KBM-7 (cell line): ENCODE measurements at regions not wholly inside any gene's neighbourhood (a gene's known extent, or its start where the extent isn't known, plus 50 kb on each side); places are given as distances from the start of the nearest gene placed in this dataset.
"Not testable (repeated sequence)": the region's sequence is repeated elsewhere in the genome, so short reads cannot be mapped to it uniquely, and the experiment has no call there.

Source experiments
- DNase-seq: peaks from one replicate; pipeline ENCODE4 v3.0.0-alpha.2; 2015
- in situ Hi-C: fragments of 300-500 bp; cut with MboI; formaldehyde crosslinking; loops from 2 replicates; pipeline ENCODE4 v1.14.3; 2020; ENCODE audit warnings: low sequenced_read_pairs, low pct_unique_long_range_greater_than_20kb, mixed read lengths

GRCh38 chr1:187836557-187836956 lies 1007.8 kb downstream of the PLA2G4A start:
- no peak for DNase-seq
- in situ Hi-C loops, result no loop called here

DNA sequence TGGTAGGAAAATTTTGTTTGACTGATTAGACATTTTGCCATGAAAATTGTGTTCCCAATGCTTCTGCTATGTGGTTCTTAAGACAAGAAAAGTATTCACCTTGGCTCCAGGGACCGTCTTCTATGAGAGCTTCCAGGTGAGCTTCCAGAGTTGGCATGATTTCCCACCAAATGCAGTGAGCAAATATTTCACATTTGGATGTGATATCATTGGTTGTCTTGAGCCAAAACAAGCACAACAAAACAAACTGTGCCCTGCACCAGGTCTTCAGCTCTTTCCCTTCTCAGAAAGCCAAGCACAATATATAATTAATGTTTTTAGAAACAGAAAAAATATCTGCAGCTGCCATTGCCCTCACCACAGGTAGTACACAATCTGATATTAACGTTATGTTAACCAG lies 1009.0 kb downstream of the PLA2G4A start:
- no peak for DNase-seq
- in situ Hi-C loops, result no loop called here

DNA sequence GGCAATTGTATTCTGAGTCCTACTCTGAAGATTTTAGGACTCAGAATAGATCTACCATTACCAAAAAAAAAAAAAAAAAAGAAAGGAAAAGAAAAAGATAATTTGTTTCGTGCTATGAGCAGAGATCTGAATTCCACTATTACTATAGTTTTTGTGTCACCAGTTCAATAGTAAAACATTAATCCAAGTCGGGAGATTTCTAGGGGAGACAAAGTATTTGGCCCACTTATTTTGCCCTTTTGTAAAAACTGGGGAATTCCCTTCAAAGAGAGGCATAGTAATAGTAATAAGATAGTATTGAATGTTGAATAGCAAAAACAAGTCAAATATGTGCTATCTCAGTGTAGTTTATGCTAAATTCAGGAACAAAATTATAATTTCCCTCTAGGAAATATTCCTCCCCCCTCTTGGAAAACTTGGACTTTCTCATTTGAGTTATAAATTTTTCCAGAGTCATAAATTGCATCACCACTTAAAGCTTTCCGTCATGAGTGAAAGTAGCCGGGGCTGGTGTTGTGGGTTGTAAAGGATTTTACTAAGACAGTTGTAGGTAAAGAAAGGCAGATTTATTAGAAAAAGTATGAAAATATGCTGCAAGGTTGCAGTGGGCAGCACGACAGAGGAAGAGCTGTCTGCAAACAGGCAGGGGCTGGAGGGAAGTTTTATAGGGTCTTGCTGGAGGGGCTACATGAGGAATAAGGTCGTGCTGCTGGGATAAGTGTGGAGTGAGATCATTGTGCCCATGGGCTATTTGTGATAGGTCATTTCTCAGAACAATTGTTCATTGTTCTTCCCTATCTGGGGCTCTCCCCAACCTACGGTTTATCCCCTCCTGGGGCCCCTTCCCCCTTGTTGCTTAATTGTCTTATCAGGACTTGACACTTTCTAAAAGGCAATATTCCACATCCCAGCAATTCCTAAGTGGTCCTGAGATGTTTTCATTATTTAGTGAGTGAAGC lies 1009.9 kb downstream of the PLA2G4A start:
- DNase-seq, result no peak

GRCh38 chr1:187839873-187840272 lies 1011.1 kb downstream of the PLA2G4A start:
- no peak for DNase-seq
- in situ Hi-C loops, result no loop called here

More for the DNA sequence above, 1009.9 kb downstream of the PLA2G4A start:
- in situ Hi-C loops, result no loop called here

GRCh38 chr1:187840557-187840956 lies 1011.8 kb downstream of the PLA2G4A start:
- in situ Hi-C loops, result no loop called here
- DNase-seq, result no peak

DNA sequence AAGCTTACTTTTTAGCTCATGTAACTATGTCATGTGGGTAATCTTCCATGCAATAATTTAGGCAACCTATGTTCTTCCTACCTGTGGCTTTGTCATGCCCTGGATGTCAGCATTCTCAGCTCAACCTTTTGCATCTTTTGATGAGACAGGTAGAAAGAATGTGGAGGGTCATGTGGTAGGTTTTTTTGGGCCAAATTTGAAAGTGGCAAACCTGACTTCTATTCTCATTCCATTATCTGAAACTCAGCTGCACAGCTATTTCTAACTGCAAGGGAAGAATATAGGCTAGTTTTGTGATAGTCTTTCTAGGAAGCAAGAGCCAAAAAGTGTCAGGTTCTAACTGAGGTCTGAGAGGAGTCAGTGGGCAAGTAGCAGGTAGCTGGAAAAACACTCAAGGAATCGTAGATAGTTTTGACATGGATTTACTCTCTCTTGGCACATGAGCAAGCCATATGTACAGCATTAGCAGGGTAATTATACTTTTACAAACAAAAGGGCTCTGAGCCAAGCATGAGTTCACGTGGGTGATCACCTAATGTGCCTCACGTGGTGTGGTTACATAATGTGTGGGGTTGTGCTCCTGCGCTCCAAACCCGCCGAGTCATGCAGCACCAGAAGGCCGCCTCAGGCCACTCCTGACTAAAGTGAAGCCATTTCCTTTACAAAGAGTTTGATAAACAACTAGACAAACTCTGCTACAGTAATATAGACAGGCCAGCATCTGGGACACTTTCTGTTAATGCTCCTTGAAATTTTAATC lies 1013.8 kb downstream of the PLA2G4A start:
- in situ Hi-C loops, result no loop called here
- no peak for DNase-seq

GRCh38 chr1:187844313-187844712 lies 1015.6 kb downstream of the PLA2G4A start:
- DNase-seq, result no peak
- in situ Hi-C loops, result no loop called here

GRCh38 chr1:187847531-187847930 lies 1018.8 kb downstream of the PLA2G4A start:
- DNase-seq, result no peak
- in situ Hi-C loops, result no loop called here

DNA sequence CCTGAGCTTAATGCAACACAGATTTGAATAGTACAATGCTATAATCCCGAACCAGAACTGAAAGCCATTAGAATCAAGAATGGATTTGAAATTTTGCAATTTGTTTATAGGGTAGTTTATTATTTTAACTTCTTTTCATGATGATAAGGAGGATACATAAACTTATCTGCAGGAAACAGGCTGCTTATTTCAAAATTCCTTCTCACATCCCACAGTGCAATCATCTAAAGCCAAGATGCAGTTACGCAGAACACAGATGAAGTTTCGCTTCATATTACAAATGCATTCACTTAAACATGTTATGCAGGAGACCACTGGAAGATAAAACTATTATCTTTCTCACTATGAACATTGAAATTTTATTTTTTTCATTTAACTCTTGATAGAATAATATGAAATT lies 1019.6 kb downstream of the PLA2G4A start:
- in situ Hi-C loops, result no loop called here
- no peak for DNase-seq

- DNase-seq, in situ Hi-C loops: not testable (repeated sequence)
Measured at GRCh38 chr1:187850146-187850545, 1021.4 kb downstream of the PLA2G4A start.

DNA sequence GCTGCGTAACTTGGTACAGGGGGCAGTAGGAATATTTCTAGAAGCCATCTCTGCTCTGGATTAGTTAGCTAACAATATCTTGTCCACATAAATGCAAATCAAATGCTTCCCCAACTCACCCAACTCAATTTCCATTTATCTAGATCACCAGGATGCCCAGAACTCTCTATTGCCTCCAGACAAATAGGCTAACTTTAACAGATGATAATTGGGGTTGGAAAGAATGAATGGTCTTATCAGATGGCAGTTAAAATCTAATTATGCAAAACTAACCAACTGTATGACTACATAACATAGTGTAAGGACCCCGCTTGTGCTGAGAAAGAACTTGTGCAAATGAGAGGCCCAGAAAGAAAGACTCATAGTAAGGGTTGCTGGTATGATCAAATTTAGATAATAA lies 1024.8 kb downstream of the PLA2G4A start:
- DNase-seq, result no peak
- in situ Hi-C loops, result no loop called here

DNA sequence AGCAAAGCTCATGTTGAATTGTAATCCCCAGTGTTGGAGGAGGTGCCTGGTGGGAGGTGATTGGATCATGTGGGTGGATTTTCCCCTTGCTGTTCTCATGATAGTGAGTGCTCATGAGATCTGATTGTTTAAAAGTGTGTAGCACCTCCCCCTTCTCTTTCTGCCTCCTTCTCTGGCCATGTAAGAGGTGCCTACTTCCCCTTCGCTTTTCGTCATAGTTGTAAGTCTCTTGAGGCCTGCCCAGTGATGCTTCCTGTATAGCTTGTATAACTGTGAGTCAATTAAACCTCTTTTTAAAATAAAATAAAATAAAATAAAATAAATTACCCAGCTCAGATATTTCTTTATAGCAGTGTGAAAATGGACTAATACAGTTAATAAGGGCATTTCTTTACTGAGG lies 1025.7 kb downstream of the PLA2G4A start:
- DNase-seq, result no peak

GRCh38 chr1:187862506-187862905 lies 1033.8 kb downstream of the PLA2G4A start:
- DNase-seq, result no peak
- in situ Hi-C loops, result no loop called here

More for the DNA sequence above, 1025.7 kb downstream of the PLA2G4A start:
- in situ Hi-C loops, result no loop called here

DNA sequence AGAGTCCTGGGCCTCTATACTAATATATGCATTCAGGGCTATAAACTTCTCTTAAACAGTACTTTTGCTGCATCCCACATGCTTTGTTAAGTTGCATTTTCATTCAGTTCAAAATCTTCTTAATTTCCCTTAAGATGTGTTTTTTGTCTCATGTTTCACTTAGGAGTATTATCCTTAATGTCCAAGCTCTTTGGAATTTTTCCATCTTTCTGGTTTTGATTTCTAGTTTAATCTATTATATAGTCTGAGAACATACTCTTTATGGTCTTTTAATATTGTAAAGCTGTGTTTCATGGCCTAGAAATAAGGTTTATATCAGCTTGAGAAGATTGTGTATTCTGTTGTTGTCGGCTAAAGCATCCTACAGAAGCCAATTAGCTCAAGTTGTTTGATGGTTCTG lies 1041.8 kb downstream of the PLA2G4A start:
- DNase-seq, result no peak
- in situ Hi-C loops, result no loop called here

DNA sequence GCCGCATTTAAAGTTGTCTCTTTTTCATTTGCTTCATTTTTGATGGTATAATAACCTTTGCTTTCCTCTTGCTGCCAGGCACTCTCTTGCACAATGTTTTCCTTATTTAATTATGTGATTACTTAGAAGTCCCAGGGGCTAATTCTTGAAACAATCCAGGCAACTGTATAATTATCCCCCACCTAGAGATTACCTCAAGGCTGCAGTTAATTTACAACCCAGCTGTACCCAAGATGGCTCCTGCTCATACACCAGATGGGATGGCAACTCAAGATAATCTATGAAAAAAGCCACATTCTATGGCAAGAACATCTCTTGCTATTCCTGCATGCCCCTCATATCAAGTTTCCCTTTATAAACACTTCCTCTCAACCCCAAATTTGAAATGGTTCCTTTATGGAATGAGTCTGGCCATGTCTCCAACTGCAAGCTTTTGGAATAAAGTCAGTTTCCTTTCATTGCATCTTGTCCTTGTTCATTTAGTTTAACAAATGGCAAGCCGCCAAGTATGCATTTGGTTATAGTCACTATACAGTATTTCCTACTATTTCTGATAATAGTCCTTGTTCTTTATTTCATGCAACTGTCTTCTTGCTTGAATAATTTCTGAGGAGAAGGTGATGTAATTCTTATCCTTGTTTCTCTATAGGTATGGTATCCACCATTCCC lies 1042.6 kb downstream of the PLA2G4A start:
- in situ Hi-C loops, result no loop called here
- no peak for DNase-seq

GRCh38 chr1:187872550-187872949 lies 1043.8 kb downstream of the PLA2G4A start:
- no peak for DNase-seq
- in situ Hi-C loops, result no loop called here

- in situ Hi-C loops, result no loop called here
- no peak for DNase-seq
Measured at GRCh38 chr1:187873126-187873525, 1044.4 kb downstream of the PLA2G4A start.

- in situ Hi-C loops, result no loop called here
Measured at GRCh38 chr1:187876775-187877174, 1048.0 kb downstream of the PLA2G4A start.

GRCh38 chr1:187877220-187877619 lies 1048.5 kb downstream of the PLA2G4A start:
- no peak for DNase-seq
- in situ Hi-C loops, result no loop called here

More at GRCh38 chr1:187876775-187877174, 1048.0 kb downstream of the PLA2G4A start:
- DNase-seq, result no peak

DNA sequence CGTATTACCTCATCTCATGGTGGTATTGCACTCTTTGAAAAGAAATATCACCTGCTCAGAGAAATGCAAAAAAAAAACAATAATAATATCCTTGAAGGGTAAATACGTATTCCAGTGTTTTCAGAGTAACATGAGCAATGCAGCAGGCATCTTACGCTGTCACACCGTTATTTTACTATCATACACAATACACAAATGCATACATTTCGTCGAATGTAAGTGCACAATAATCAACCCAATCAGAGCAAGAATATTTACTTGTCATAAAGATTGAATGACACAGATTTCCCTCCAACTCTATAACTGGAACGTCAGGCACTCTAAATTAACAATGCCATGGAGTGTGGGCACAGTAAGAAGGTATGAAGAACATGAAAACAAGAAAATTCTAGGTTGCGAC lies 1050.1 kb downstream of the PLA2G4A start:
- in situ Hi-C loops, result no loop called here

More for the DNA sequence above, 1050.1 kb downstream of the PLA2G4A start:
- no peak for DNase-seq
